ENCODE measurements at regions not wholly inside any gene's neighbourhood (a gene's known extent, or its start where the extent isn't known, plus 50 kb on each side); places are given as distances from the start of the nearest gene placed in this dataset.

- no peak for DNase-seq
Observed at GRCh38 chr18:41753826-41754225, 201.2 kb upstream of the PIK3C3 start.

- no peak for DNase-seq
Observed at GRCh38 chr18:41752826-41753225, 202.2 kb upstream of the PIK3C3 start.

GRCh38 chr18:41751652-41752051 is 203.4 kb upstream of the PIK3C3 start:
- no peak for DNase-seq

GRCh38 chr18:41751161-41751560 is 203.9 kb upstream of the PIK3C3 start:
- no peak for DNase-seq

GRCh38 chr18:41747723-41748242 is 207.3 kb upstream of the PIK3C3 start:
- no peak for DNase-seq

GRCh38 chr18:41745166-41746049 is 209.6 kb upstream of the PIK3C3 start:
- no peak for DNase-seq

GRCh38 chr18:41744421-41745030 is 210.5 kb upstream of the PIK3C3 start:
- no peak for DNase-seq

- DNase-seq = no peak
Observed at GRCh38 chr18:41737218-41737617, 217.8 kb upstream of the PIK3C3 start.

- DNase-seq = no peak
Observed at GRCh38 chr18:41734917-41735316, 220.1 kb upstream of the PIK3C3 start.

GRCh38 chr18:41732356-41732755 is 222.7 kb upstream of the PIK3C3 start:
- no peak for DNase-seq

- no peak for DNase-seq
Observed at GRCh38 chr18:41731884-41732283, 223.2 kb upstream of the PIK3C3 start.

- DNase-seq = no peak
Observed at GRCh38 chr18:41724195-41724594, 230.8 kb upstream of the PIK3C3 start.

GRCh38 chr18:41721103-41721790 is 233.8 kb upstream of the PIK3C3 start:
- DNase-seq = no peak

- no peak for DNase-seq
Observed at GRCh38 chr18:41720226-41720625, 234.8 kb upstream of the PIK3C3 start.

- DNase-seq = no peak
Observed at GRCh38 chr18:41719808-41720207, 235.2 kb upstream of the PIK3C3 start.

- DNase-seq = no peak
Observed at GRCh38 chr18:41714872-41715271, 240.2 kb upstream of the PIK3C3 start.

- DNase-seq = no peak
Observed at GRCh38 chr18:41713969-41714825, 240.8 kb upstream of the PIK3C3 start.

- no peak for DNase-seq
Observed at GRCh38 chr18:41706301-41706700, 248.7 kb upstream of the PIK3C3 start.

- no peak for DNase-seq
Observed at GRCh38 chr18:41703744-41704530, 251.1 kb upstream of the PIK3C3 start.

GRCh38 chr18:41700416-41700815 is 254.6 kb upstream of the PIK3C3 start:
- no peak for DNase-seq

GRCh38 chr18:41695441-41695840 is 259.6 kb upstream of the PIK3C3 start:
- no peak for DNase-seq

- no peak for DNase-seq
Observed at GRCh38 chr18:41693008-41693407, 262.0 kb upstream of the PIK3C3 start.
